ENCODE measurements at regions not wholly inside any gene's neighbourhood (a gene's known extent, or its start where the extent isn't known, plus 50 kb on each side); places are given as distances from the start of the nearest gene placed in this dataset.

GRCh38 chr11:32316232-32316631 lies 119.1 kb downstream of the WT1 start (continued):
- TF ChIP-seq ELK1 (IDR thresholded peaks at IDR 0.05; ENCODE audit: low read depth, low read length) (no peak), BCL11A (IDR thresholded peaks at IDR 0.05; ENCODE audit: low read depth, low read length) (peak; percentile 36; the same call in 1 of the 2 replicates), E4F1 (IDR thresholded peaks at IDR 0.05; ENCODE audit: borderline replicate concordance, partially characterized antibody) (no peak), ZBTB33 (IDR thresholded peaks at IDR 0.05) (no peak), REST (IDR thresholded peaks at IDR 0.05; ENCODE audit: low read depth, low read length) (no peak), ATF7 (IDR thresholded peaks at IDR 0.05; ENCODE audit: low read depth) (peak; percentile 74), E2F8 (IDR thresholded peaks at IDR 0.05; ENCODE audit: low read depth, partially characterized antibody) (no peak), SUZ12 (IDR thresholded peaks at IDR 0.05; ENCODE audit: unreplicated experiment) (no peak), EP300 (IDR thresholded peaks at IDR 0.05; ENCODE audit: borderline replicate concordance in 1 of 2, control insufficient read depth in 1 of 2, low read depth in 2 of 2, low read length in 2 of 2) (peak in 1 of 2 experiments; percentile 19; a peak in 1 of 4 replicates), MXI1 (IDR thresholded peaks at IDR 0.05; ENCODE audit: low read depth, low read length) (no peak), IRF4 (IDR thresholded peaks at IDR 0.05; ENCODE audit: low read depth, low read length) (no peak), NKRF (conservative IDR thresholded peaks at IDR 0.05) (no peak), SMARCA5 (IDR thresholded peaks at IDR 0.05) (no peak), STAT3 (IDR thresholded peaks at IDR 0.05; ENCODE audit: low read depth, low read length) (no peak), BRCA1 (IDR thresholded peaks at IDR 0.05; ENCODE audit: low read depth, low read length) (no peak), MEF2A (IDR thresholded peaks at IDR 0.05; ENCODE audit: insufficient read depth, low read depth, low read length) (no peak), HDAC2 (IDR thresholded peaks at IDR 0.05) (no peak)

Measured in GM12878 (cell line).